Endothelial cell of umbilical vein (primary cell): ENCODE measurements at regions not wholly inside any gene's neighbourhood (a gene's known extent, or its start where the extent isn't known, plus 50 kb on each side); places are given as distances from the start of the nearest gene placed in this dataset.

Source experiments
- BruUV-seq: library from RNA; stranded (reverse); fragments of 400-500 nt; replicated peaks from 2 replicates; lab custom pipeline; 2021; lab: Mats Ljungman, UMichigan
- CTCF ChIA-PET: fragments of 300-600, 350-600 bp; sonication (Branson Sonifier 250); formaldehyde crosslinking; loops from one replicate; lab custom pipeline; 2021; ENCODE audit warnings: antibody characterized with exemption, inconsistent platforms; lab: Charles Lee
- POLR2A ChIA-PET: fragments of 300-600, 350-600 bp; sonication (Branson Sonifier 250); formaldehyde crosslinking; loops from one replicate; lab custom pipeline; 2021; ENCODE audit warnings: antibody characterized with exemption, inconsistent platforms; lab: Charles Lee
- DNase-seq: peaks from one replicate; pipeline ENCODE4 v3.0.0-alpha.2; 2011; ENCODE audit warnings: low read depth, low spot score
- FAIRE-seq: peaks from 2 replicates; lab custom pipeline; 2011; peaks lifted over from hg19 to GRCh38; lab: Jason Lieb, UNC
- H2AFZ ChIP-seq: 2 replicates; pipeline ENCODE4 v1.6.0; 2012; ENCODE audit warnings: low read depth, low read length, control low read depth, inconsistent platforms
- H3K27ac ChIP-seq: 2 replicates; pipeline ENCODE4 v1.5.1; 2011; ENCODE audit warnings: low read depth, mild to moderate bottlenecking, control low read depth, low read length, moderate library complexity; ENCODE audit not compliant: insufficient read depth
- H3K27me3 ChIP-seq, 2 experiments: 2 replicates each; pipeline versions ENCODE4 v1.6.0 to v1.6.1; 2011; ENCODE audit warnings: low read length in 2 of 2, mixed read lengths in 1 of 2; ENCODE audit not compliant: control insufficient read depth in 2 of 2, insufficient read depth in 2 of 2
- H3K36me3 ChIP-seq, 2 experiments: 2 replicates in 1 of 2; 3 replicates in 1 of 2; pipeline ENCODE4 v1.5.1; 2011; ENCODE audit warnings: low read length in 2 of 2, mild to moderate bottlenecking in 1 of 2, moderate library complexity in 1 of 2; ENCODE audit not compliant: control insufficient read depth in 2 of 2, insufficient read depth in 2 of 2; ENCODE audit errors: extremely low read depth in 1 of 2
- H3K4me1 ChIP-seq: 3 replicates; pipeline ENCODE4 v1.5.1; 2011; ENCODE audit warnings: mild to moderate bottlenecking, low read length; ENCODE audit not compliant: control insufficient read depth, insufficient read depth; ENCODE audit errors: extremely low read depth
- H3K4me2 ChIP-seq: 2 replicates; pipeline ENCODE4 v1.6.1; 2011; ENCODE audit warnings: low read length, control low read depth, mixed read lengths; ENCODE audit not compliant: insufficient read depth
- H3K4me3 ChIP-seq, 3 experiments: fragments of 200-600 bp in 1 of 3; sonication (generic), shearing (Covaris generic) in 1 of 3; replicated peaks in 1 of 3; 2 replicates each; pipeline ENCODE4 v1.5.1; 2011 to 2016; ENCODE audit warnings: control low read depth in 3 of 3, low read length in 3 of 3, mild to moderate bottlenecking in 2 of 3, inconsistent platforms in 1 of 3, low read depth in 1 of 3, moderate library complexity in 1 of 3; ENCODE audit not compliant: insufficient read depth in 1 of 3
- H3K79me2 ChIP-seq: 2 replicates; pipeline ENCODE4 v1.6.0; 2012; ENCODE audit warnings: low read length, inconsistent platforms; ENCODE audit not compliant: control insufficient read depth, insufficient read depth
- H3K9ac ChIP-seq: replicated peaks from 2 replicates; pipeline ENCODE3; 2011; ENCODE audit warnings: low read length, control low read depth; ENCODE audit not compliant: insufficient read depth; ENCODE audit errors: extremely low read depth
- H3K9me1 ChIP-seq: replicated peaks from 3 replicates; pipeline ENCODE4 v1.6.0; 2011; ENCODE audit warnings: mild to moderate bottlenecking, low read length; ENCODE audit not compliant: control insufficient read depth, insufficient read depth; ENCODE audit errors: extremely low read depth
- H3K9me3 ChIP-seq: replicated peaks from 2 replicates; pipeline ENCODE4 v1.5.1; 2012; ENCODE audit warnings: low read length, inconsistent platforms; ENCODE audit not compliant: control insufficient read depth, insufficient read depth
- H4K20me1 ChIP-seq: replicated peaks from 2 replicates; pipeline ENCODE3; 2011; ENCODE audit warnings: mild to moderate bottlenecking, low read length; ENCODE audit not compliant: control insufficient read depth, insufficient read depth; ENCODE audit errors: extremely low read depth
- EZH2 ChIP-seq: IDR thresholded peaks from 2 replicates; pipeline ENCODE4 v1.6.1; 2012; ENCODE audit warnings: borderline replicate concordance, low read depth, mild to moderate bottlenecking, moderate library complexity, low read length, inconsistent platforms; ENCODE audit not compliant: severe bottlenecking
- FOS ChIP-seq: IDR thresholded peaks from 2 replicates; pipeline ENCODE4 v1.6.1; 2011; ENCODE audit warnings: mild to moderate bottlenecking, low read length, moderate library complexity, borderline replicate concordance; ENCODE audit not compliant: insufficient read depth
- GATA2 ChIP-seq: IDR thresholded peaks from 2 replicates; pipeline ENCODE4 v1.7.0; 2011; ENCODE audit warnings: low read depth, mild to moderate bottlenecking, moderate library complexity, mixed read lengths, low read length; ENCODE audit not compliant: insufficient read length, insufficient read depth
- JUN ChIP-seq: IDR thresholded peaks from 2 replicates; pipeline ENCODE4 v1.6.1; 2011; ENCODE audit warnings: borderline replicate concordance, low read depth; ENCODE audit not compliant: insufficient read length, insufficient read depth
- MYC ChIP-seq: IDR thresholded peaks from one replicate; pipeline ENCODE4 v1.6.1; 2011; ENCODE audit warnings: mild to moderate bottlenecking, low read depth, low read length
- POLR2A ChIP-seq: IDR thresholded peaks from 2 replicates; pipeline ENCODE4 v1.6.1; 2012; ENCODE audit warnings: low read depth, mild to moderate bottlenecking, control low read depth, low read length
- POLR2AphosphoS5 ChIP-seq: IDR thresholded peaks from 2 replicates; pipeline ENCODE4 v1.6.1; 2012; ENCODE audit warnings: low read depth, mild to moderate bottlenecking, control low read depth, low read length, moderate library complexity; ENCODE audit not compliant: insufficient read depth
- dilution Hi-C: fragments of 300-500 bp; cut with MboI; formaldehyde crosslinking; loops from one replicate; pipeline ENCODE4 v1.15.0; 2019; ENCODE audit warnings: low sequenced_read_pairs; ENCODE audit not compliant: extremely low pct_ligation_motif_present
- intact Hi-C: fragments of 100-400 bp; cut with micrococcal nuclease; formaldehyde crosslinking; loops from one replicate; pipeline ENCODE4 v1.10.0; 2022
- TF ChIP-seq, protein P1 (sequence below): IDR thresholded peaks from 2 replicates; pipeline ENCODE4 v1.6.1; 2011; ENCODE audit not compliant: insufficient read depth, insufficient read length
- TF ChIP-seq, protein P2 (sequence below), 2 donors: IDR thresholded peaks; 1 replicate in 1 of 2; 2 replicates in 1 of 2; pipeline ENCODE4 v1.5.1; 2011; ENCODE audit warnings: low read length in 2 of 2, mild to moderate bottlenecking in 2 of 2, moderate library complexity in 2 of 2, control low read depth in 1 of 2, inconsistent platforms in 1 of 2, low read depth in 1 of 2; ENCODE audit not compliant: insufficient read depth in 1 of 2; ENCODE audit errors: extremely low read depth in 1 of 2

DNA sequence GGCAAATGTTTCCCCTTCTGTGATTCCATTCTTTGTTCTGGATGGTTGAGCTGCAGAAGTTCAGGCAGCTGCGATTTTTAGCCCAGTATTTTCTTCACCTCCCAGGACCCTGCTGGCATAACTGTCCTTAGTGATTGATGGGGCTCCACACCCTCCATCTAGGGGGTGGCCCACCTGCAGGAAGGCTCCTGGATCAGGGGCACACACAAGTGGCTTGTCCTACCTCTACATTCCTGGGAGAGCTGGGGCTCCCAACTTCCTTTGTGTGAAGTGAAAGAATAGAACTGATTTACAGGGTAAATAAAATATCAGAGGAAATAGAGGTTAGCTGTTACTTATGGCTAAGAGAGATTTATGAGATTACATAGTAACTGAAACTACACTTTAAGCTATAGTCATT, 129.5 kb upstream of the MAP3K7 start:
- POLR2A ChIA-PET = no interaction called here
- FAIRE-seq (no peak), DNase-seq (no peak)
- Histone ChIP-seq H3K36me3 (no peaks in the 10 kb centered on the region), H3K4me3 (no peak overlapping the region), H3K4me2 (no peak overlapping the region), H3K79me2 (no peaks in the 10 kb centered on the region), H3K27ac (no peak overlapping the region), H2AFZ (no peak overlapping the region), H3K9me1 (no peaks in the 10 kb centered on the region), H4K20me1 (no peaks in the 10 kb centered on the region), H3K9me3 (no peaks in the 10 kb centered on the region), H3K9ac (no peak overlapping the region), H3K27me3 (no peaks in the 10 kb centered on the region), H3K4me1 (no peaks in the 10 kb centered on the region)
- CTCF ChIA-PET = no interaction called here
- no TSS peak for BruUV-seq
- intact Hi-C loops (no loop called here), dilution Hi-C loops (no loop called here)
- TF ChIP-seq POLR2A (no peak), JUN (no peak), EZH2 (no peak), FOS (no peak), MYC (no peak), GATA2 (no peak), POLR2AphosphoS5 (no peak)
- TF ChIP-seq, protein P1, sequence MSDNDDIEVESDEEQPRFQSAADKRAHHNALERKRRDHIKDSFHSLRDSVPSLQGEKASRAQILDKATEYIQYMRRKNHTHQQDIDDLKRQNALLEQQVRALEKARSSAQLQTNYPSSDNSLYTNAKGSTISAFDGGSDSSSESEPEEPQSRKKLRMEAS = no peak
- TF ChIP-seq, protein P2, sequence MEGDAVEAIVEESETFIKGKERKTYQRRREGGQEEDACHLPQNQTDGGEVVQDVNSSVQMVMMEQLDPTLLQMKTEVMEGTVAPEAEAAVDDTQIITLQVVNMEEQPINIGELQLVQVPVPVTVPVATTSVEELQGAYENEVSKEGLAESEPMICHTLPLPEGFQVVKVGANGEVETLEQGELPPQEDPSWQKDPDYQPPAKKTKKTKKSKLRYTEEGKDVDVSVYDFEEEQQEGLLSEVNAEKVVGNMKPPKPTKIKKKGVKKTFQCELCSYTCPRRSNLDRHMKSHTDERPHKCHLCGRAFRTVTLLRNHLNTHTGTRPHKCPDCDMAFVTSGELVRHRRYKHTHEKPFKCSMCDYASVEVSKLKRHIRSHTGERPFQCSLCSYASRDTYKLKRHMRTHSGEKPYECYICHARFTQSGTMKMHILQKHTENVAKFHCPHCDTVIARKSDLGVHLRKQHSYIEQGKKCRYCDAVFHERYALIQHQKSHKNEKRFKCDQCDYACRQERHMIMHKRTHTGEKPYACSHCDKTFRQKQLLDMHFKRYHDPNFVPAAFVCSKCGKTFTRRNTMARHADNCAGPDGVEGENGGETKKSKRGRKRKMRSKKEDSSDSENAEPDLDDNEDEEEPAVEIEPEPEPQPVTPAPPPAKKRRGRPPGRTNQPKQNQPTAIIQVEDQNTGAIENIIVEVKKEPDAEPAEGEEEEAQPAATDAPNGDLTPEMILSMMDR (IDR thresholded peaks at IDR 0.05; ENCODE audit: extremely low read depth in 1 of 2, insufficient read depth in 1 of 2, low read depth in 1 of 2, low read length in 2 of 2) = no peak
